ENCODE measurements at regions not wholly inside any gene's neighbourhood (a gene's known extent, or its start where the extent isn't known, plus 50 kb on each side); places are given as distances from the start of the nearest gene placed in this dataset.
A peak's percentile ranks its signal among the peaks of the same experiment; 100 is the strongest.
"Not testable (repeated sequence)": the region's sequence is repeated elsewhere in the genome, so short reads cannot be mapped to it uniquely, and the experiment has no call there.

- peak; percentile 30 for DNase-seq
Observed at GRCh38 chr2:39995005-39995737, 216.1 kb upstream of the THUMPD2 start.

- no peak for DNase-seq
Observed at GRCh38 chr2:39994151-39994550, 215.1 kb upstream of the THUMPD2 start.

- DNase-seq: no peak
Observed at GRCh38 chr2:39991298-39991697, 212.2 kb upstream of the THUMPD2 start.

- no peak for DNase-seq
Observed at GRCh38 chr2:39990335-39990900, 211.4 kb upstream of the THUMPD2 start.

GRCh38 chr2:39989888-39990287 lies 210.8 kb upstream of the THUMPD2 start:
- peak; percentile 31 for DNase-seq

GRCh38 chr2:39981883-39982311 lies 202.8 kb upstream of the THUMPD2 start:
- no peak for DNase-seq

GRCh38 chr2:39975476-39976020 lies 196.5 kb upstream of the THUMPD2 start:
- no peak for DNase-seq

GRCh38 chr2:39968037-39968436 lies 189.0 kb upstream of the THUMPD2 start:
- DNase-seq: no peak

- not testable (repeated sequence) for DNase-seq
Observed at GRCh38 chr2:39960681-39961080, 181.6 kb upstream of the THUMPD2 start.

GRCh38 chr2:39954346-39954745 lies 175.3 kb upstream of the THUMPD2 start:
- DNase-seq: no peak

GRCh38 chr2:39949131-39949530 lies 170.1 kb upstream of the THUMPD2 start:
- no peak for DNase-seq

- DNase-seq: no peak
Observed at GRCh38 chr2:39948016-39948719, 169.1 kb upstream of the THUMPD2 start.

GRCh38 chr2:39947294-39948015 lies 168.4 kb upstream of the THUMPD2 start:
- no peak for DNase-seq

- DNase-seq: peak; percentile 74
Observed at GRCh38 chr2:39942950-39943349, 163.9 kb upstream of the THUMPD2 start.

GRCh38 chr2:39938035-39938835 lies 159.2 kb upstream of the THUMPD2 start:
- peak; percentile 73 for DNase-seq

- no peak for DNase-seq
Observed at GRCh38 chr2:39937621-39938020, 158.6 kb upstream of the THUMPD2 start.

- no peak for DNase-seq
Observed at GRCh38 chr2:39934851-39935250, 155.8 kb upstream of the THUMPD2 start.

GRCh38 chr2:39933196-39933595 lies 154.1 kb upstream of the THUMPD2 start:
- no peak for DNase-seq

GRCh38 chr2:39932198-39932597 lies 153.1 kb upstream of the THUMPD2 start:
- DNase-seq: no peak

GRCh38 chr2:39930175-39930917 lies 151.3 kb upstream of the THUMPD2 start:
- DNase-seq: no peak

GRCh38 chr2:39929531-39929930 lies 150.5 kb upstream of the THUMPD2 start:
- DNase-seq: no peak

- DNase-seq: no peak
Observed at GRCh38 chr2:39925312-39925711, 146.3 kb upstream of the THUMPD2 start.

Data from OCI-M1 (cell line).